Mesenteric fat pad (tissue), 1 donor: ENCODE measurements at regions not wholly inside any gene's neighbourhood (a gene's known extent, or its start where the extent isn't known, plus 50 kb on each side); places are given as distances from the start of the nearest gene placed in this dataset.

ENCODE experiments used
- DNase-seq: peaks from one replicate; pipeline ENCODE4 v3.0.0-alpha.2; 2020; ENCODE audit warnings: low spot score
- donor health status: DM: yes; HTN: yes; CAD: no.

DNA sequence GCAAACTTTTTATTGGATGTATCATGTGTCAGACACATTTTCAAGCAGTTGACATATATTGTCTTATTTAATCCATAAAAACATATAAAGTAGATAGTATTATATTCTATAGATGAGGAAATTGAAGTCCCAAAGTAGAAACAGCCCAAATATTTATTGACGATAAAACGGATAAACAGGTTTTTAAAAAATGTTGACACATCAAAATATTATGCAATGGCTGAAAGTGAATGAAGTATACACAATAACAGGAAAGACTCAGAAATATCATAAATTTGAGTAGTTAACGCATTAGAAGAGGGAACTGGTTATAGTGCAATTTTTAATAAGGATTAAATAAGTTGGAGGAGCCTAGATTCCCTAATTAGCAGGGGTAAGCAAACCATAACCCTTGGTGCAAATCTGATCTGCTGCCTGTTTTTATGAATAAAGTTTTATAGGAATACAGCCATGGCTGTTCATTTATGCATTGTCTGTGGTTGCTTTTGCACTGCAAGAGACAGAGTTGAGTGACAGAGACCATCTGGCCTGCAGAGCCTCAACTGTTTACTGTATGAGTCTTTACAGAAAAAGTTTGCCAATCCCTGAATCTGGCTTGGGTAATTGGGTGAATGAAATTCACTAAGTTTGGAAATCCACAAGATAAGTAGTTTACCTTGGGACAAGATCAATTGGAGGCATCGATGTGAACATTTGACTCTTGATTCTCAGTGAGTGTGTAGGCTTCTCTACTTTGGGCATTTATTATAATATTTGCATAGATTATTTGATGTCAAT is 50.6 kb upstream of the EXOC2 start:
- no peak for DNase-seq
